Uterus (tissue), 3 donors: ENCODE measurements at regions not wholly inside any gene's neighbourhood (a gene's known extent, or its start where the extent isn't known, plus 50 kb on each side); places are given as distances from the start of the nearest gene placed in this dataset. TPM values are rescaled to one million over a fixed set of nuclear protein-coding genes. Genes with fewer than 3 reads are reported as not detected.
"Not testable (repeated sequence)": the region's sequence is repeated elsewhere in the genome, so short reads cannot be mapped to it uniquely, and the experiment has no call there.

Experiments
- DNase-seq, 2 donors: peaks; one replicate each; pipeline ENCODE4 v3.0.0-alpha.2; 2019 to 2020
- H3K27ac ChIP-seq, 2 donors: fragments of 200-600 bp; sonication (generic); 1 replicate in 1 of 2; 2 replicates in 1 of 2; pipeline ENCODE4 v1.5.1; 2016 to 2018
- H3K27me3 ChIP-seq, 2 donors: fragments of 200-600 bp; sonication (generic); one replicate each; pipeline ENCODE4 v1.5.1; 2018 to 2019; ENCODE audit warnings: control low read depth in 1 of 2
- H3K36me3 ChIP-seq, 2 donors: fragments of 200-600 bp; sonication (generic); one replicate each; pipeline ENCODE4 v1.5.1; 2019; ENCODE audit warnings: control low read depth in 1 of 2
- H3K4me1 ChIP-seq, 2 donors: fragments of 200-600 bp; sonication (generic); one replicate each; pipeline ENCODE4 v1.5.1; 2018 to 2019; ENCODE audit warnings: control low read depth in 1 of 2
- H3K4me3 ChIP-seq, 2 donors: fragments of 200-600 bp; sonication (generic); 1 replicate in 1 of 2; 2 replicates in 1 of 2; pipeline ENCODE4 v1.5.1; 2018 to 2019; ENCODE audit warnings: mild to moderate bottlenecking in 1 of 2
- H3K9me3 ChIP-seq, 2 donors: fragments of 200-600 bp; sonication (generic); one replicate each; pipeline ENCODE4 v1.5.1; 2019; ENCODE audit warnings: control low read depth in 1 of 2
- POLR2A ChIP-seq, 2 donors: fragments of 450-650 bp; IDR thresholded peaks; one replicate each; pipeline ENCODE4 v1.6.1; 2016; ENCODE audit warnings: antibody characterized with exemption in 2 of 2, mild to moderate bottlenecking in 1 of 2, moderate library complexity in 1 of 2
- intact Hi-C: fragments of 100-400 bp; cut with DNase I; formaldehyde crosslinking; loops from one replicate; pipeline ENCODE4 v1.15.1; 2023; ENCODE audit warnings: low total_unique reads
- small RNA-seq: library from RNA; depleted of rRNA; stranded (forward); fragments of <200 nt; gene quantifications from one replicate; pipeline ENCODE3, GENCODE V24; 2016
- TF ChIP-seq, protein P1 (sequence below), 4 experiments: fragments of 200-600 bp in 2 of 4; fragments of 450-650 bp in 2 of 4; sonication (generic) in 2 of 4; IDR thresholded peaks; one replicate each; pipeline ENCODE4 v1.5.1; 2016 to 2019; ENCODE audit warnings: antibody characterized with exemption in 4 of 4, mild to moderate bottlenecking in 2 of 4, moderate library complexity in 1 of 4
- donor health status: DM: yes; HTN: yes; CAD: no.

DNA sequence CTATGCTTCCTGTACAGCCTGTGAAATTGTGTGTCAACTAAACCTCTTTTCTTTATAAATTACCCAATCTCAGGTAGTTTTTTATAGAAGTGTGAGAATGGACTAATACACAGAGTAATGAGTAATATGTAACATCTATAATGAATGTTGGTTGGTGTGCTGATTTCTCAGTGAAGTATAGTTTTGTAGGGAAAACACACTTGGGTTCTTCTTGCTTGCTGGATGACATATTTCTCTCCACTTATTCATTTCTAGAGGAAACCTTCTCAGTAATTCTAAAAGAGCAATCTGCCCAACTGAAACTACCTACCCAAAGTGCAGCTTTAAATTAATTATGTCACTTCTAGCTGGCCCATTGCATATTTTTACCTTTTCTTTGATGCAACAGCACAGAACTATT lies 81.1 kb upstream of the RORB start:
- Histone ChIP-seq H3K9me3 (no peaks in the 10 kb centered on the region), H3K27me3 (no peaks in the 10 kb centered on the region), H3K4me3 (no peak overlapping the region), H3K27ac (no peak overlapping the region), H3K4me1 (no peaks in the 10 kb centered on the region), H3K36me3 (no peaks in the 10 kb centered on the region)
- intact Hi-C loops = no loop called here
- DNase-seq = no peak
- TF ChIP-seq POLR2A (IDR thresholded peaks at IDR 0.05) = no peak
- TF ChIP-seq, protein P1, sequence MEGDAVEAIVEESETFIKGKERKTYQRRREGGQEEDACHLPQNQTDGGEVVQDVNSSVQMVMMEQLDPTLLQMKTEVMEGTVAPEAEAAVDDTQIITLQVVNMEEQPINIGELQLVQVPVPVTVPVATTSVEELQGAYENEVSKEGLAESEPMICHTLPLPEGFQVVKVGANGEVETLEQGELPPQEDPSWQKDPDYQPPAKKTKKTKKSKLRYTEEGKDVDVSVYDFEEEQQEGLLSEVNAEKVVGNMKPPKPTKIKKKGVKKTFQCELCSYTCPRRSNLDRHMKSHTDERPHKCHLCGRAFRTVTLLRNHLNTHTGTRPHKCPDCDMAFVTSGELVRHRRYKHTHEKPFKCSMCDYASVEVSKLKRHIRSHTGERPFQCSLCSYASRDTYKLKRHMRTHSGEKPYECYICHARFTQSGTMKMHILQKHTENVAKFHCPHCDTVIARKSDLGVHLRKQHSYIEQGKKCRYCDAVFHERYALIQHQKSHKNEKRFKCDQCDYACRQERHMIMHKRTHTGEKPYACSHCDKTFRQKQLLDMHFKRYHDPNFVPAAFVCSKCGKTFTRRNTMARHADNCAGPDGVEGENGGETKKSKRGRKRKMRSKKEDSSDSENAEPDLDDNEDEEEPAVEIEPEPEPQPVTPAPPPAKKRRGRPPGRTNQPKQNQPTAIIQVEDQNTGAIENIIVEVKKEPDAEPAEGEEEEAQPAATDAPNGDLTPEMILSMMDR (IDR thresholded peaks at IDR 0.05) = no peak

DNA sequence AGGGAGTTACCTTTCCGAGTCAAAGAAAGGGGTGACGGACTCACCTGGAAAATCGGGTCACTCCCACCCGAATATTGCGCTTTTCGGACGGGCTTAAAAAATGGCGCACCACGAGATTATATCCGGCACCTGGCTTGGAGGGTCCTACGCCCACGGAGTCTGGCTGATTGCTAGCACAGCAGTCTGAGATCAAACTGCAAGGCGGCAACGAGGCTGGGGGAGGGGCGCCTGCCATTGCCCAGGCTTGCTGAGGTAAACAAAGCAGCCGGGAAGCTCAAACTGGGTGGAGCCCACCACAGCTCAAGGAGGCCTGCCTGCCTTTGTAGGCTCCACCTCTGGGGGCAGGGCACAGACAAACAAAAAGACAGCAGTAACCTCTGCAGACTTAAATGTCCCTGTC lies 72.6 kb upstream of the RORB start:
- H3K27me3 ChIP-seq, H3K36me3 ChIP-seq, H3K27ac ChIP-seq, H3K4me1 ChIP-seq, DNase-seq, H3K4me3 ChIP-seq, intact Hi-C loops, H3K9me3 ChIP-seq: not testable (repeated sequence)

DNA sequence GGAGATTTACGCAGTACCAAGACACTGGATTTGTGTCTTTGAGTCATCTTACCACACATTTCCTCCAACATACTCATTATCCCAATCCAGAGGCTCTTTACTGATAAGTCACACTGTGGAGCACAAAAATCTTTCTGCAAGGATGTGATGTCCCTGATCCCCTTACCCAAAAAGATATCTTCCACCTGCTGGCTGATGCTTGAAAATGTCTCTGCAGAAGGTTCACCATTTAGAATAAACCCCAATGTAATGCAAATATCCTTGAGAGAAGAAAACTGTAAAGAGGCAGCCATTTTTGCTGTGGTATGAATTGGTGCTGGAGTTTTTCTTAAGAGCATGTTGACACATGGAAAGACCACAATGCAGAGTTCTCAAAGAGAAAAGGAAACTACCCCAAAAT lies 65.7 kb upstream of the RORB start:
- intact Hi-C loops = no loop called here
- Histone ChIP-seq H3K4me1 (no peaks in the 10 kb centered on the region), H3K4me3 (no peak overlapping the region), H3K36me3 (no peaks in the 10 kb centered on the region), H3K27ac (no peak overlapping the region), H3K9me3 (no peaks in the 10 kb centered on the region), H3K27me3 (no peaks in the 10 kb centered on the region)
- TF ChIP-seq, protein P1 (IDR thresholded peaks at IDR 0.05) = no peak
- TF ChIP-seq POLR2A (IDR thresholded peaks at IDR 0.05) = no peak
- DNase-seq = no peak

DNA sequence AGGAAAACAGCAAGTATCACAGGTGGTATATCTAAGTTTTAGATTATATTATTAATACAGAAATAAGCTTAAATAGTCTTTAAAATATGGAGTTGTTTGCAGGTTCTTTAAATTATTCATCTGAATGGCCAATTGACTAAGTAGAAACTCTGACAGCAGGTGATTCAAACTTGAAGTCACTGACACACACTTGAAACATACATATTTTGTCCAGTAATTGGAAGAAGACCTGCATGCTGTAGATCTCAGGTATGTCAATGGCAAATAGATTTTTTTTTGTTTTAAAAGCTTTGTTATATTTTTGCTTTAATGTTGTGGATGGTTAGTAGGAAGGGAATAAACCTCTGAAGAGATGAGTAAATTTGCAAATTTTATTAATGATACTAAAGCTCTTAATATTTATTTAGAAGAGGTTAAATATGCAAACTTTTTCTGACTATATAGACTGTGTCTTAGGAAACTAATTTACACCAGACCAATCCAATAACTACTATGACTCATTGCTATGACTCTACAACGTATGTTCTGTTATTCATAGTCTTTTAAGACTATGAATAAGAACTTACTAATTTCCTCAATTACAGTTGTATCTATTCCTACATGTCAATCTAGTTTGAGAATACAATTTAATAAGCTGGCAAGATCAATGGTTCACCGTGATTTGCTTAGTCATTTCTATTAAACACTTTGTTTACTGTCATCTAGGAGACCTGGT lies 53.9 kb upstream of the RORB start:
- intact Hi-C loops = no loop called here
- no peak overlapping the region for H3K4me3 ChIP-seq
- TF ChIP-seq POLR2A (IDR thresholded peaks at IDR 0.05) = no peak

DNA sequence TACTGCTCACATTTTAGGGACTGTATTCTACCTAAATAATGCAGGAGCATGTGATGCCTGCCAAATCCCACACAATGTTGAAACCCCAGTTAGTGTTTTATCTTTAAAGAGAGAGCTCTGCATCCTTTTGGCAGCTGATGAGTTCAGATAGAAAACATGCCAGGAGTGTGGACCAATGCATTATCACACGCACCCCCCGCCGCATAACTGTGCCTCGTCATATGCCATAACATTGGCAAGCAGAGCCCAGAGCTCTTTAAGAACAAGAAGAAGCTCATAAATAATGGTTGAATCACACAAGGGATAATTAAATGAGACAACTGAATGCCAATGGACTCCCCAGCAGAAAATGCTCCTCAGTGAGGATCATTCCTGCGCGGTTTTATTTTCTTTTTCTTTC lies 52.8 kb upstream of the RORB start:
- Histone ChIP-seq H3K4me3 (no peak overlapping the region), H3K27ac (no peak overlapping the region), H3K9me3 (no peaks in the 10 kb centered on the region), H3K27me3 (no peaks in the 10 kb centered on the region), H3K36me3 (no peaks in the 10 kb centered on the region), H3K4me1 (no peaks in the 10 kb centered on the region)
- TF ChIP-seq, protein P1 (IDR thresholded peaks at IDR 0.05) = no peak
- no peak for TF ChIP-seq POLR2A (IDR thresholded peaks at IDR 0.05)
- intact Hi-C loops = no loop called here
- DNase-seq = no peak

More for the DNA sequence above, 53.9 kb upstream of the RORB start:
- H3K27ac ChIP-seq = no peak overlapping the region
- H3K36me3 ChIP-seq = peaks cover 0 to 3% of the 10 kb centered on the region in 2 donors
- no peaks in the 10 kb centered on the region for H3K27me3 ChIP-seq
- DNase-seq = no peak
- no peaks in the 10 kb centered on the region for H3K4me1 ChIP-seq
- H3K9me3 ChIP-seq = no peaks in the 10 kb centered on the region

Small RNA genes lying in the stretch of these regions (small RNA-seq; reads per million reads assigned to genes)
- gene RNA5SP286 = not detected
